HK-2 (cell line): ENCODE measurements at regions not wholly inside any gene's neighbourhood (a gene's known extent, or its start where the extent isn't known, plus 50 kb on each side); places are given as distances from the start of the nearest gene placed in this dataset.

Source experiments
- DNase-seq: peaks from one replicate; pipeline ENCODE4 v3.0.0-alpha.2; 2018; ENCODE audit not compliant: unreplicated experiment

DNA sequence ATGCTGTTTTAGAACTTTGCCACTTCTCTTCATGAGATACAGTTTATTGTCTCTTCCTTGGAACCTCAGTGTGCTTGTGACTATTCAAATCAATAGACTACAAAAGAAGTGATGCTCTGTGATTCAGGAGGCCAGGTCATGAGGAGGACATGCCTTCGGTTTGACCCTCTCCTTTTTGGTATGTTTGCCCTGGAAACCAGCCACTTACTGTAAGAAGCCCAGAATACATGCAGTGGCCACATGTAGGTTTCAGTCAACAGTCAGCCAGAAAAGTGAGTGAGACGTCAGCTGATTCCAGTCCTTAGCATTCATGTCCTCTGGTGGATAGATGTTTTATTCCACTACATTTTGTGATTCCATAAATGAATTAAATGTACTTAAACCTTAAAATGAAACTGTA, 328.7 kb downstream of the PCDH18 start:
- no peak for DNase-seq

- DNase-seq: no peak
Observed at GRCh38 chr4:137200322-137200721, 332.0 kb downstream of the PCDH18 start.

DNA sequence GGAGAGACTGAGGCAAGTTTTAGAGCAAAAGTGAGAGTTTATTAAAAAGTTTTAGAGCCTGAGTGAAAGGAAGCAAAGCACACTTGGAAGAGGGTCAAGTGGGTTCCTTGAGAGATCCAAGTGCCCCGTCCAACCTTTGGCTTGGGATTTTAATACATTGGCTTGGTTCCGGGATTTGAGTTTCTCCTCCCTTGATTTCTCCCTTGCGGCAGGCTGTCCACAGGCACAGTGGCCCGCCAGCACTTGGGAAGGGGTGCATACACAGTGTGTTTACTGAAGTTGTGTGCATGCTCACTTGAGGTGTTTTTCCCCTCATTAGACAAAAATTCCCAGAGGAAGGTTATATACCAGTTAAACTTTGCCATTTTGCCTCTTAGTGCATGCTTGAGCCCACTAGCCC, 333.5 kb downstream of the PCDH18 start:
- DNase-seq: no peak

DNA sequence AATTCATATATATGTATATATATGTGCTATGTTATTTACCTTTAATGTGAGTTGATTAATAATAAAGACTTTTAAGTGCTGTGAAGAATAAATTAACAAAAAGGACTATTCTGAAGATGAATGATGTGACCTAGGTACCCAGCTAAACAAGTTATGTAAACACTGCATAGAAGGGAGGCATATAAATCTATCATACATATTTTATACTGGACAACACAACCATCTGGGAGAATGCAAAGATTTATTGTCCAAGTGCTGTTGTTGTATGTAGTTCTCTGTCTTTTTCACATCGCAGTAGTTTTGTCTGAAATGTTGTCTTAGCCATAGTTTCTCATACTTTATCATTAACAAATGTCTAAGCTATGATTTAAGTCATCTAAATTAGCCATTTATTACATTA, 337.6 kb downstream of the PCDH18 start:
- no peak for DNase-seq

GRCh38 chr4:137193564-137193963, 338.7 kb downstream of the PCDH18 start:
- DNase-seq: no peak

- no peak for DNase-seq
Observed at GRCh38 chr4:137181293-137181899, 350.9 kb downstream of the PCDH18 start.

- no peak for DNase-seq
Observed at GRCh38 chr4:137180349-137180748, 351.9 kb downstream of the PCDH18 start.

DNA sequence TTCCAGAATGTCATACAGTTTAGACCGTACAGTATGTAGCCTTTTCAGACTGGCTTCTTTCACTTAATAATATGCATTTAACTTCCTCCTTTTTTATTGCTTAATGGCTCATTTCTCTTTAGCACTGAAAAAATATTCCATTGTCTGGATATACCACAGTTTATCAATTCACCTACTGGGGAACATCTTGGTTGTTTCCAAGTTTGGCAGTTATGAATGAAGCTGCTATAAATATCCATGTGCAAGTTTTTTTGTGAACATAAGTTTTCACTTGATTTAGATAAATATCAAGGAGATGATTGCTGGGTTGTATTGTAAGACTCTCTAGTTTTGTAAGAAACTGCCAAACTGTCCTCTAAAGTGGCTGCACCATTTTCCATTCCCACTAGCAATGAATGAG, 375.5 kb downstream of the PCDH18 start:
- DNase-seq: no peak

- DNase-seq: no peak
Observed at GRCh38 chr4:137156054-137156453, 376.2 kb downstream of the PCDH18 start.

- DNase-seq: no peak
Observed at GRCh38 chr4:137131201-137131600, 401.1 kb downstream of the PCDH18 start.

GRCh38 chr4:137129845-137130244, 402.4 kb downstream of the PCDH18 start:
- no peak for DNase-seq

- no peak for DNase-seq
Observed at GRCh38 chr4:137129441-137129840, 402.9 kb downstream of the PCDH18 start.

GRCh38 chr4:137125011-137125410, 407.3 kb downstream of the PCDH18 start:
- DNase-seq: peak; percentile 7

GRCh38 chr4:137124278-137124932, 407.9 kb downstream of the PCDH18 start:
- no peak for DNase-seq

GRCh38 chr4:137122876-137123275, 409.4 kb downstream of the PCDH18 start:
- no peak for DNase-seq

DNA sequence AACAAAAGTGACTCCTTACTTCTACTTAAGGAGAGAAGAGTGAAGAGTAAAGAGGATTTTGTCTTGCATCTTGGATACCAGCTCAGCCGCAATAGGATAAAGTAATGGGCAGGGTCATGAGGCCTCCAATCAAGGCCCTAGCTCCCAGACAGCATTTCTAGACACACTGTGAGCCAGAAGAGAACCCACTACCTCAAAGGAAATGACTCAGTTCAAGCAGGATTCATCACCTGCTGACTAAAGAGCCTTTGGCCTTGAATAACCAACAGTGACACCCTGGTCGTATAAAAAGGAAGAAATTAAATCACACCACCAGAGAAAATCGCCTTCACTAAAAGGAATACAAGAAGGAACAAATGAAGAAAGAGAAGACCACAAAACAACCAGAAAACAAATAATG, 416.1 kb downstream of the PCDH18 start:
- DNase-seq: no peak

DNA sequence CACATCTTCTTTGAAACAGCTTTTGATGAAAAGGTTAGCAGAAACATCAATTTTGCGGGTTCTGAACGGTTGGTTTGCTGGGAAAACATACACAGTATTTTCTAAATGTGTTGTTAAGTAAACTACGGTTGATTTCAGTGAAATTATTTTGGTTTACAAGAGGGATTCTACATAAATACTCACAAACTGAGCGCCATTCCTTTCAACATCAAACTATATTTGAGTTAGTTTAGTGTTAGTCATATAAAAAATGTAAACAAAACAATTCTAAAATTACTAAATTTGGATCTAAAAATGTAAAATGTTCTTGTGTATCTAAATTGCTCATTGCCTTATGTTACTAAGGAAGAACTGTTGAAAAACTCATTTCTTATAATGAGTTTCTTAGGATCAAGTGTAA, 425.6 kb downstream of the PCDH18 start:
- DNase-seq: no peak

GRCh38 chr4:137106287-137106686, 426.0 kb downstream of the PCDH18 start:
- DNase-seq: no peak

DNA sequence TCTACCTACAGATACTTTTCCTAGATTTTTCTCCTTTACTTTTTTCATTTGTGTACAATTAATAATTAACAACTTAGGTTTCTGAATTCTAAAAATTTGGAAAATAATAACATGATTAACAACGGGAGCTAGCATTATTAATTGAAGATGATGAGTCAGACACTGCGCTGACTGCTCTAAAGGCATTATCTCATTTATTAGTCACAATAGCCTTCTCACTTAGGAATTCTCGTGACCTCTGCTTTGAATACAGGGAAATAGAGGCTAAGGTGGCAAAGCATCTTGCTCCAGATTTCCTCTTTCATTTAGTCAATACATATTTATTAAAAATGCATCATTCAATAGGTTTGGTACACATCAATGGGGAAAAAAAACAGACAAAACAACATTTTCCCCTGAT, 441.3 kb downstream of the PCDH18 start:
- DNase-seq: no peak

GRCh38 chr4:137083571-137084135, 448.6 kb downstream of the PCDH18 start:
- no peak for DNase-seq

DNA sequence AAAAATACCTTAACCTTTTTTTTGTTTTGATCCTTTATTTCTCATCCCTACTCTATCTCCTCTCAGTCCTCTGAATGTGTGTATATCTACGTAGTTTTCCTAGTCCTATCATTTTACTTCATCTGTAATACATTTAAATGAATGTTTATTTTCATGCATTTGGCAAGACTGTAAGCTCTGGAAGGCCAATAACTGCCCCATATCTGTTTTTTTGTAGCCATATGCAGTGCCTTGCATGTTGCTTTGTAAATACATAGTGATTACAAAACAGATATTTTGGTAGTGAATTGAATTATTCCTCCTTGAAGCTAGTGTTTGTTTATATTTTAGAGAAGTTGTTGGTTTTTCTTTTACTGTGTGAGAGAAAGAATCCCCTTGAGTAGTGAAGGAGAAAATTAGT, 450.2 kb downstream of the PCDH18 start:
- no peak for DNase-seq

GRCh38 chr4:137076908-137077307, 455.4 kb downstream of the PCDH18 start:
- no peak for DNase-seq

- DNase-seq: no peak
Observed at GRCh38 chr4:137075586-137075985, 456.7 kb downstream of the PCDH18 start.

DNA sequence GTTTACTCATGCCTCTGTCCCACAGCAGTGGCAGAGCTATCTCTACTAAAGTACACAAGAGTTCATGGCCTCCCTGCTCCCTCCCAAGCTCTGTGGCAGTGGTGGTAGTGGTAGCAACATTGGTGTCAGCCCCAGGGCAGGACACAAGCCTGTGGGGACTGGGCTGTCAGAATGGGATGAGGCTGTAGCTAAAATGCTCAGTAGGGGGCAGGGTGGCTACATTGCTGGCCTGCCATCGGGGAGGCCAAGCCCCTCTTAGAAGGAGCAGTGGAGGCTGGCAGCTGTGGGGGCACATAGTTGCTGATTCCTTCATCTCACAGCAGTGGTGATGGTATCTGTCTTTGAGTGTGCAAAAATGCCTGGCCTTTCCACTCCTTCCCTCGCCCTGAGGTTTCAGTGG, 461.7 kb downstream of the PCDH18 start:
- DNase-seq: no peak
